ENCODE measurements at regions not wholly inside any gene's neighbourhood (a gene's known extent, or its start where the extent isn't known, plus 50 kb on each side); places are given as distances from the start of the nearest gene placed in this dataset.

DNA sequence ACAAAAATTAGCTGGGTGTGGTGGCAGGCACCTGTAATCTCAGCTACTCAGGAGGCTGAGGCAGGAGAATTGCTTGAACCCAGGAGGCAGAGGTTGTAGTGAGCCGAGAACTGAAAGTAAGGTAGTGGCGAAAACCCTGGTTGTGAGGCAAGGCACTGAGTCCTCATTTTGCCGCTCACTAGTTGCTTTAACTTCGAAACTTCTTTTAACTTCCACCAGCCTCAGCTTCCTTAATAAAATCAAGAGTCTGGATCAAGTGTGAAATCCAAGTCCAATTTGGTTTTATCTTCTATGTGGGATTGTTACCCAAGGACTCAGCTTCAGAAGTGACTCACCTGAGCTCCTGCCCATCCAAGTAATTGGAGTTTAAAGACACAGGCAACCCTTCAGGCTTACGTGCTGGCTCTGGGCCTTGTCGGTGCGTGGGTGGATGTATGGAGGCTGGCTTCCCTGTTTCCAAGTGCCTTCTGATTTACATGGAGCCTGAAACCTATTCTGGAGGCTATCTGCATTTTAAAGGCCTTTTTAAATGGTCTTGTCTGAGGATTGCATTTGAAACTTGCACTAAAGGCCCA lies 374.2 kb upstream of the ID2 start:
- TF ChIP-seq CBX2 (IDR thresholded peaks at IDR 0.05; ENCODE audit: insufficient read depth, low read length, poor library complexity, severe bottlenecking) (no peak), ZNF121 (CRISPR knock-in tag; conservative IDR thresholded peaks at IDR 0.05) (no peak), ERF (CRISPR knock-in tag; IDR thresholded peaks at IDR 0.05) (no peak), ZNF174 (CRISPR knock-in tag; IDR thresholded peaks at IDR 0.05) (no peak), KDM1A (IDR thresholded peaks at IDR 0.05) (no peak), POLR2A (conservative IDR thresholded peaks at IDR 0.05) (no peak), MLLT1 (IDR thresholded peaks at IDR 0.05) (no peak), FIP1L1 (IDR thresholded peaks at IDR 0.05; ENCODE audit: low read depth, low read length, poor library complexity, severe bottlenecking) (no peak), ZKSCAN3 (CRISPR knock-in tag; IDR thresholded peaks at IDR 0.05) (no peak), BDP1 (IDR thresholded peaks at IDR 0.05; ENCODE audit: insufficient read depth, insufficient read length) (no peak), ZNF518B (CRISPR knock-in tag; IDR thresholded peaks at IDR 0.05) (no peak), CBFB (CRISPR knock-in tag; IDR thresholded peaks at IDR 0.05) (no peak)
- TF ChIP-seq, protein P1, sequence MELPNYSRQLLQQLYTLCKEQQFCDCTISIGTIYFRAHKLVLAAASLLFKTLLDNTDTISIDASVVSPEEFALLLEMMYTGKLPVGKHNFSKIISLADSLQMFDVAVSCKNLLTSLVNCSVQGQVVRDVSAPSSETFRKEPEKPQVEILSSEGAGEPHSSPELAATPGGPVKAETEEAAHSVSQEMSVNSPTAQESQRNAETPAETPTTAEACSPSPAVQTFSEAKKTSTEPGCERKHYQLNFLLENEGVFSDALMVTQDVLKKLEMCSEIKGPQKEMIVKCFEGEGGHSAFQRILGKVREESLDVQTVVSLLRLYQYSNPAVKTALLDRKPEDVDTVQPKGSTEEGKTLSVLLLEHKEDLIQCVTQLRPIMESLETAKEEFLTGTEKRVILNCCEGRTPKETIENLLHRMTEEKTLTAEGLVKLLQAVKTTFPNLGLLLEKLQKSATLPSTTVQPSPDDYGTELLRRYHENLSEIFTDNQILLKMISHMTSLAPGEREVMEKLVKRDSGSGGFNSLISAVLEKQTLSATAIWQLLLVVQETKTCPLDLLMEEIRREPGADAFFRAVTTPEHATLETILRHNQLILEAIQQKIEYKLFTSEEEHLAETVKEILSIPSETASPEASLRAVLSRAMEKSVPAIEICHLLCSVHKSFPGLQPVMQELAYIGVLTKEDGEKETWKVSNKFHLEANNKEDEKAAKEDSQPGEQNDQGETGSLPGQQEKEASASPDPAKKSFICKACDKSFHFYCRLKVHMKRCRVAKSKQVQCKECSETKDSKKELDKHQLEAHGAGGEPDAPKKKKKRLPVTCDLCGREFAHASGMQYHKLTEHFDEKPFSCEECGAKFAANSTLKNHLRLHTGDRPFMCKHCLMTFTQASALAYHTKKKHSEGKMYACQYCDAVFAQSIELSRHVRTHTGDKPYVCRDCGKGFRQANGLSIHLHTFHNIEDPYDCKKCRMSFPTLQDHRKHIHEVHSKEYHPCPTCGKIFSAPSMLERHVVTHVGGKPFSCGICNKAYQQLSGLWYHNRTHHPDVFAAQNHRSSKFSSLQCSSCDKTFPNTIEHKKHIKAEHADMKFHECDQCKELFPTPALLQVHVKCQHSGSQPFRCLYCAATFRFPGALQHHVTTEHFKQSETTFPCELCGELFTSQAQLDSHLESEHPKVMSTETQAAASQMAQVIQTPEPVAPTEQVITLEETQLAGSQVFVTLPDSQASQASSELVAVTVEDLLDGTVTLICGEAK (IDR thresholded peaks at IDR 0.05), result no peak
- TF ChIP-seq, protein P1 (CRISPR knock-in tag; IDR thresholded peaks at IDR 0.05), result no peak
- TF ChIP-seq, protein P2, sequence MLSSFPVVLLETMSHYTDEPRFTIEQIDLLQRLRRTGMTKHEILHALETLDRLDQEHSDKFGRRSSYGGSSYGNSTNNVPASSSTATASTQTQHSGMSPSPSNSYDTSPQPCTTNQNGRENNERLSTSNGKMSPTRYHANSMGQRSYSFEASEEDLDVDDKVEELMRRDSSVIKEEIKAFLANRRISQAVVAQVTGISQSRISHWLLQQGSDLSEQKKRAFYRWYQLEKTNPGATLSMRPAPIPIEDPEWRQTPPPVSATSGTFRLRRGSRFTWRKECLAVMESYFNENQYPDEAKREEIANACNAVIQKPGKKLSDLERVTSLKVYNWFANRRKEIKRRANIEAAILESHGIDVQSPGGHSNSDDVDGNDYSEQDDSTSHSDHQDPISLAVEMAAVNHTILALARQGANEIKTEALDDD (IDR thresholded peaks at IDR 0.05), result no peak

All from K562 (cell line).